OCI-LY7 (cell line): ENCODE measurements at regions not wholly inside any gene's neighbourhood (a gene's known extent, or its start where the extent isn't known, plus 50 kb on each side); places are given as distances from the start of the nearest gene placed in this dataset.

Experiments used
- BruUV-seq: library from RNA; stranded (reverse); fragments of 400-500 nt; replicated peaks from 2 replicates; lab custom pipeline; 2021; lab: Mats Ljungman, UMichigan
- CTCF ChIA-PET: fragments of 300-600 bp; sonication (Branson Sonifier 250); formaldehyde crosslinking; loops from one replicate; lab custom pipeline; 2022; ENCODE audit warnings: antibody characterized with exemption; ENCODE audit not compliant: unreplicated experiment; lab: Charles Lee
- POLR2A ChIA-PET: fragments of 300-600 bp; sonication (Branson Sonifier 250); formaldehyde crosslinking; loops from one replicate; lab custom pipeline; 2022; ENCODE audit warnings: antibody characterized with exemption; lab: Charles Lee
- DNase-seq: peaks from one replicate; pipeline ENCODE4 v3.0.0-alpha.2; 2015; ENCODE audit warnings: low spot score
- H2AFZ ChIP-seq: fragments of 200-600 bp; sonication (generic), shearing (Covaris generic); 2 replicates; pipeline ENCODE4 v1.6.1; 2014; ENCODE audit warnings: mild to moderate bottlenecking, antibody characterized with exemption, low read length, moderate library complexity
- H3K27ac ChIP-seq: fragments of 200-600 bp; sonication (generic); 2 replicates; pipeline ENCODE4 v1.5.1; 2014; ENCODE audit warnings: mixed run types, low read depth, mild to moderate bottlenecking, moderate library complexity, low read length, inconsistent platforms; ENCODE audit not compliant: poor library complexity, severe bottlenecking
- H3K36me3 ChIP-seq: fragments of 200-600 bp; sonication (generic); 2 replicates; pipeline ENCODE4 v1.6.1; 2014; ENCODE audit warnings: mild to moderate bottlenecking, antibody characterized with exemption, low read length, moderate library complexity, mixed read lengths; ENCODE audit not compliant: insufficient read depth
- H3K4me1 ChIP-seq: fragments of 200-600 bp; sonication (generic); 2 replicates; pipeline ENCODE4 v1.5.1; 2014; ENCODE audit warnings: mild to moderate bottlenecking, low read length; ENCODE audit not compliant: insufficient read depth, poor library complexity, severe bottlenecking
- H3K4me2 ChIP-seq: fragments of 200-600 bp; sonication (generic); 2 replicates; pipeline ENCODE4 v1.6.1; 2014; ENCODE audit warnings: mild to moderate bottlenecking, low read length
- H3K4me3 ChIP-seq: fragments of 200-600 bp; sonication (generic); 2 replicates; pipeline ENCODE4 v1.5.1; 2014; ENCODE audit warnings: mild to moderate bottlenecking, low read depth, low read length; ENCODE audit not compliant: poor library complexity, severe bottlenecking
- H3K79me2 ChIP-seq: fragments of 200-600 bp; sonication (generic); 2 replicates; pipeline ENCODE4 v1.6.1; 2016; ENCODE audit warnings: low read depth, mild to moderate bottlenecking, low read length, moderate library complexity, mixed read lengths; ENCODE audit not compliant: insufficient read depth
- H3K9me2 ChIP-seq: fragments of 200-600 bp; sonication (generic); 2 replicates; pipeline ENCODE4 v1.6.1; 2016; ENCODE audit warnings: mild to moderate bottlenecking, low read length, mixed read lengths; ENCODE audit not compliant: insufficient read depth
- H3K9me3 ChIP-seq: fragments of 200-600 bp; sonication (generic); 2 replicates; pipeline ENCODE4 v1.6.1; 2014; ENCODE audit warnings: mild to moderate bottlenecking, mixed run types, low read length, mixed read lengths
- H4K20me1 ChIP-seq: fragments of 200-600 bp; sonication (generic); 2 replicates; pipeline ENCODE4 v1.6.1; 2014; ENCODE audit warnings: mild to moderate bottlenecking, antibody characterized with exemption, low read length, moderate library complexity, mixed read lengths; ENCODE audit not compliant: insufficient read depth
- EZH2phosphoT487 ChIP-seq: fragments of 200-600 bp; sonication (generic); IDR thresholded peaks from 2 replicates; pipeline ENCODE4 v1.6.1; 2018; ENCODE audit warnings: low read depth, borderline replicate concordance, mild to moderate bottlenecking, mixed run types, antibody characterized with exemption, low read length, moderate library complexity, mixed read lengths
- intact Hi-C: fragments of 100-400 bp; cut with micrococcal nuclease; formaldehyde crosslinking; loops from one replicate; pipeline ENCODE4 v1.10.0; 2022; ENCODE audit not compliant: unreplicated experiment
- TF ChIP-seq, protein P1 (sequence below): fragments of 200-600 bp; sonication (generic); conservative IDR thresholded peaks from 2 replicates; pipeline ENCODE4 v1.5.1; 2014; ENCODE audit warnings: mild to moderate bottlenecking, antibody characterized with exemption, low read length, moderate library complexity, mixed read lengths

DNA sequence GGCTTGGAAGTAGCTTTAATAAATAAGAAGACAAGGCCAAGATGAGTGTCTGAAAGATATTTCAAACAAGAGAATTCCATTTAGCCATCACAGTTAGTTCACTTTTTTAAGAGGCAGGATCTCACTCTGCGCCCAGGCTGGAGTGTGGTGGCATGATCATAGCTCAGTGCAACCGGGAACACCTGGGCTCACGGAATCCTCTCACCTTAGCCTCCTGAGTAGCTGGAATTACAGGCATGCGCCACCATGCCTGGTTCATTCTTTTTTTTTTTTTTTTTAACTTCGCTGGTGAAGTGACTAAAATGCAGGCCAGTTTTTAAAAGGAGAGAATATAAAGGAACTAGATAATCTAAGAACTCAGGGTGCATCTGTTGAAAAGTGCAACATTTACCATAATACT, 200.3 kb downstream of the KCTD12 start:
- Histone ChIP-seq H3K79me2 (no peaks in the 10 kb centered on the region), H3K4me2 (no peak overlapping the region), H3K27ac (no peak overlapping the region), H2AFZ (no peak overlapping the region), H3K9me2 (no peaks in the 10 kb centered on the region), H3K9me3 (no peaks in the 10 kb centered on the region), H3K4me3 (no peak overlapping the region), H4K20me1 (no peaks in the 10 kb centered on the region), H3K36me3 (no peaks in the 10 kb centered on the region), H3K4me1 (no peaks in the 10 kb centered on the region)
- TF ChIP-seq EZH2phosphoT487: no peak
- TF ChIP-seq, protein P1, sequence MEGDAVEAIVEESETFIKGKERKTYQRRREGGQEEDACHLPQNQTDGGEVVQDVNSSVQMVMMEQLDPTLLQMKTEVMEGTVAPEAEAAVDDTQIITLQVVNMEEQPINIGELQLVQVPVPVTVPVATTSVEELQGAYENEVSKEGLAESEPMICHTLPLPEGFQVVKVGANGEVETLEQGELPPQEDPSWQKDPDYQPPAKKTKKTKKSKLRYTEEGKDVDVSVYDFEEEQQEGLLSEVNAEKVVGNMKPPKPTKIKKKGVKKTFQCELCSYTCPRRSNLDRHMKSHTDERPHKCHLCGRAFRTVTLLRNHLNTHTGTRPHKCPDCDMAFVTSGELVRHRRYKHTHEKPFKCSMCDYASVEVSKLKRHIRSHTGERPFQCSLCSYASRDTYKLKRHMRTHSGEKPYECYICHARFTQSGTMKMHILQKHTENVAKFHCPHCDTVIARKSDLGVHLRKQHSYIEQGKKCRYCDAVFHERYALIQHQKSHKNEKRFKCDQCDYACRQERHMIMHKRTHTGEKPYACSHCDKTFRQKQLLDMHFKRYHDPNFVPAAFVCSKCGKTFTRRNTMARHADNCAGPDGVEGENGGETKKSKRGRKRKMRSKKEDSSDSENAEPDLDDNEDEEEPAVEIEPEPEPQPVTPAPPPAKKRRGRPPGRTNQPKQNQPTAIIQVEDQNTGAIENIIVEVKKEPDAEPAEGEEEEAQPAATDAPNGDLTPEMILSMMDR: no peak
- intact Hi-C loops: no loop called here
- CTCF ChIA-PET: no interaction called here
- POLR2A ChIA-PET: no interaction called here
- no TSS peak for BruUV-seq
- DNase-seq: no peak

- ChIA-PET CTCF (no interaction called here), POLR2A (interaction anchor here (1.0 kb wide), 1 partner anchor 13 kb away, joined by 3 read pairs; no protein-coding TSS in a partner anchor)
- Histone ChIP-seq H3K27ac (no peak overlapping the region), H3K79me2 (no peaks in the 10 kb centered on the region), H3K9me3 (no peaks in the 10 kb centered on the region), H3K9me2 (no peaks in the 10 kb centered on the region), H4K20me1 (no peaks in the 10 kb centered on the region), H3K36me3 (no peaks in the 10 kb centered on the region), H2AFZ (no peak overlapping the region), H3K4me2 (no peak overlapping the region), H3K4me1 (no peaks in the 10 kb centered on the region), H3K4me3 (no peak overlapping the region)
- no TSS peak for BruUV-seq
- intact Hi-C loops: no loop called here
- no peak for DNase-seq
- no peak for TF ChIP-seq EZH2phosphoT487
- TF ChIP-seq, protein P1: no peak
Observed at GRCh38 chr13:76684336-76684735, 201.9 kb downstream of the KCTD12 start.

GRCh38 chr13:76683854-76684253, 202.4 kb downstream of the KCTD12 start:
- H3K4me3 ChIP-seq: no peak overlapping the region
- H3K4me2 ChIP-seq: no peak overlapping the region
- H3K36me3 ChIP-seq: no peaks in the 10 kb centered on the region
- H3K9me3 ChIP-seq: no peaks in the 10 kb centered on the region
- H3K9me2 ChIP-seq: no peaks in the 10 kb centered on the region
- intact Hi-C loops: no loop called here
- H2AFZ ChIP-seq: no peak overlapping the region
- no peak for TF ChIP-seq EZH2phosphoT487
- TF ChIP-seq, protein P1: no peak
- H3K27ac ChIP-seq: no peak overlapping the region
- no peaks in the 10 kb centered on the region for H4K20me1 ChIP-seq
- ChIA-PET POLR2A (interaction anchor here (1.0 kb wide), 1 partner anchor 13 kb away, joined by 3 read pairs; no protein-coding TSS in a partner anchor), CTCF (no interaction called here)
- BruUV-seq: no TSS peak
- H3K79me2 ChIP-seq: no peaks in the 10 kb centered on the region
- DNase-seq: no peak
- no peaks in the 10 kb centered on the region for H3K4me1 ChIP-seq
